Hematopoietic multipotent progenitor cell treated with erythropoietin and hydrocortisone succinate and interleukin-3 and kit ligand, for 4 days (in vitro differentiated cells): ENCODE measurements at regions not wholly inside any gene's neighbourhood (a gene's known extent, or its start where the extent isn't known, plus 50 kb on each side); places are given as distances from the start of the nearest gene placed in this dataset.

Experiments
- DNase-seq: peaks from one replicate; pipeline ENCODE4 v3.0.0-alpha.2; 2015

GRCh38 chrX:4841216-4841745 lies 1127.8 kb upstream of the PRKX start:
- peak; percentile 8 for DNase-seq

GRCh38 chrX:4831574-4831973 lies 1118.1 kb upstream of the PRKX start:
- no peak for DNase-seq

- no peak for DNase-seq
These were observed 1117.6 kb upstream of the PRKX start for GRCh38 chrX:4830880-4831557.

- DNase-seq: peak; percentile 8
These were observed 1112.1 kb upstream of the PRKX start for GRCh38 chrX:4825550-4825949.

- peak; percentile 17 for DNase-seq
These were observed 1096.1 kb upstream of the PRKX start for GRCh38 chrX:4809571-4809970.

- DNase-seq: peak; percentile 49
These were observed 1092.1 kb upstream of the PRKX start for GRCh38 chrX:4805502-4805901.

GRCh38 chrX:4800756-4801155 lies 1087.3 kb upstream of the PRKX start:
- DNase-seq: no peak

GRCh38 chrX:4787971-4788370 lies 1074.5 kb upstream of the PRKX start:
- DNase-seq: peak; percentile 11

- DNase-seq: no peak
These were observed 1051.4 kb upstream of the PRKX start for GRCh38 chrX:4764888-4765287.

GRCh38 chrX:4762196-4762595 lies 1048.7 kb upstream of the PRKX start:
- no peak for DNase-seq

GRCh38 chrX:4754878-4755604 lies 1041.6 kb upstream of the PRKX start:
- DNase-seq: peak; percentile 32

GRCh38 chrX:4741024-4741423 lies 1027.6 kb upstream of the PRKX start:
- no peak for DNase-seq

GRCh38 chrX:4735299-4735698 lies 1021.9 kb upstream of the PRKX start:
- no peak for DNase-seq

GRCh38 chrX:4710618-4711433 lies 997.4 kb upstream of the PRKX start:
- DNase-seq: peak; percentile 94

- DNase-seq: peak; percentile 59
These were observed 995.7 kb upstream of the PRKX start for GRCh38 chrX:4708970-4709760.

- DNase-seq: no peak
These were observed 993.5 kb upstream of the PRKX start for GRCh38 chrX:4706961-4707360.

GRCh38 chrX:4690521-4690920 lies 977.1 kb upstream of the PRKX start:
- peak; percentile 40 for DNase-seq

GRCh38 chrX:4682636-4683035 lies 969.2 kb upstream of the PRKX start:
- DNase-seq: no peak

GRCh38 chrX:4675686-4676300 lies 962.3 kb upstream of the PRKX start:
- no peak for DNase-seq

GRCh38 chrX:4674028-4674782 lies 960.8 kb upstream of the PRKX start:
- no peak for DNase-seq

- DNase-seq: no peak
These were observed 957.9 kb upstream of the PRKX start for GRCh38 chrX:4671344-4671743.
